ENCODE measurements at regions not wholly inside any gene's neighbourhood (a gene's known extent, or its start where the extent isn't known, plus 50 kb on each side); places are given as distances from the start of the nearest gene placed in this dataset.
A peak's percentile ranks its signal among the peaks of the same experiment; 100 is the strongest.

DNA sequence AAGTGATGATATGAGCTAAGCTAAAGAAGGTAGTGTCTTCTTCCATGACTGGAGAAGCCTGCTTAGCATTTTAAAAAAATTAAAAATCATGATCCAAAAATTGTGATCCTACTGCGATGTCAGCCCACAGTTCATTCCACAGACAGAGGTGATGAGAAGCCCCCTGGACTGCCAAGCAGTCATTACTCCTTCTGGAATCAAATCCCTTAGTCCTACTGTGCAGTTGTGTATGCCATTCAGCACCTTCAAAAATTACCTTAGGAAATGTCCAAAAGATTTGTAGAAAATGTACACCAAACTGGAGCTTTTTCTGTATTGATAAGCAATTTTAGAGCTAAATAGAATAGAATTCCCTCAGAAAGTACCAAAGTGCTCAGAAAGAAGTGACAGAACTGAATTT is 283.5 kb upstream of the NFE2L3 start:
- Histone ChIP-seq H3K27ac (no peak overlapping the region), H3K4me3 (no peak overlapping the region)

DNA sequence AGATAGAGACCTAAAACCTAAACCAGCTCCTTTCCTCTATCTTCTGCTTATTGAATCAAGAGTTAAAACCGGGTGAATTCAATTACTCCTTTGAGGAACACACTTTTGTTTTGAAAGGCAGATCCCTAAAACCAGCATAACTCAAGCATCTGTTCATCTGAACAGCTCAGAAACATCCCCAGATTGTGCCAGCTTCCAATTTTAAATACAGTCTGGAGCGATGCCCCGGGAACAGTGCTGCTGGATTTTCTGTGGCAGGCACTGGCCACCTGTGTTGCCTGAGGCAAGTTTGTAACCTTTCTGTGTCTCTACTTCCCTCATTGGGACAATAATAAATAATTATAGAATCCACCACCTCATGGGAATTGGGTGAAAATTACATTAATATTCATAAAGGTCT is 281.4 kb upstream of the NFE2L3 start:
- no peak overlapping the region for H3K27ac ChIP-seq
- no peak overlapping the region for H3K4me3 ChIP-seq

DNA sequence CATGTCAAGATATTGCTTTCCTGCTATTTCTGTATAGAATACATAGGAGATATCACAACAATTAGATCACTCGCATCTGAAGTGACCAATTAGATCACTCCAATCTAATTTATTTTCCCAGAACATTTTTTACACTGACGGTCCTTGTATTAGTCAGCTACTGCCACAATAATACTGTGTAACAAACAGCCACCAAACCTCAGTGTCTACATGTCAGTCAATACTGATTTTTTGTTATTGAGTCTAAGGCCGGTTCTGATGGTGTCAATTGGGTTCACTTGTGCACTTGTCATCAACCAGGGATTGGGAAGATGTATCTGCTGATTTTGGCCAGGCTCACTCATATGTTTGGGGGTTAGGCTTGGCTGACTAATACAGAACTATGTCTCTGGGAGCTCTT is 275.9 kb upstream of the NFE2L3 start:
- Histone ChIP-seq H3K4me3 (no peak overlapping the region), H3K27ac (no peak overlapping the region)

DNA sequence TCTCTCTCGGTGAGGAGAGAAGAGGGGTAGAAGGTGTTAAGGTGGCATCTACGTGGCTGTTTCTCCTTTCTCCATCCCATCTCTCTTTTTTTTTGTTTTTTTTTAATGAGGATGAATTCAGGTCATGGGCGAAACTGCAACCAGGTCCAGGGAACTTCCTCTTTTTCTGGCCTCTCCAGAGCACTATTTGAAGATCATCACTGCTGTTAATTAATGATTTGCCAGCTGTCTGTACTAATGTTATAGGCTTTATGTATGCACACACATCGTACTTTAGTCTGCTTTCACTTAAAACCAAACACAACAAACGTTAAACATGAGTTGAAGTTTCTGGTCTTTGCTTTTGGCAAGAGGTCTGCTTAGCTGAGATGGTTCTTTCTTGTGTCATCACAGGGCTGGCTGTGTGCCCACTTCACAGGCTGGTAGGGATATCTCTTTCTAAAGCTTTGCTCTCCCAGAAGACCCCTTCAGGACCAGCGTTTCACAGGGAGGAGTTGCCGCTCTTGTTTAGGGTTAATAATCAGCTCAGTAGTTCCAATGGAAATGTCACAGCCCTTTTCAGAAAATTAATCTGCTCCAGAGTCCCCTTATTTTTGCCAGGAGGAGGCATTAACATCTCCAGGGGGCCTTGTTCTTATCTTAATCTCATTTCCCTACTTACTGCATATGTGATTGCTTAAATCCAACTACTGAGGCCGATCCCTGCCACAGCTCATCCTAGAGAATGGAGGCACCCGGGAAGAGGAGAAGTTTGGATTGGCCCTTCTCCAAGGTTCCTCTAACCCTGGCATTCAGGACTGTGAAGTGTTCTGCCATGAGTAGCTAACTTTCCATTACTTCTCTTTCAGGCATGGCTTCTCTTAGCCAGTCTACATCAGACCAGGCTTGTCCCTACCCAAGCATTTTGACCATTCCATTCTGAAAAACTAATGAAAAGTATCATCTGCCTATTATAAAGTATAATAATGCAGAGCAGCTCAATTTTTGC is 273.9 kb upstream of the NFE2L3 start:
- no peak overlapping the region for H3K4me3 ChIP-seq
- H3K27ac ChIP-seq = no peak overlapping the region

DNA sequence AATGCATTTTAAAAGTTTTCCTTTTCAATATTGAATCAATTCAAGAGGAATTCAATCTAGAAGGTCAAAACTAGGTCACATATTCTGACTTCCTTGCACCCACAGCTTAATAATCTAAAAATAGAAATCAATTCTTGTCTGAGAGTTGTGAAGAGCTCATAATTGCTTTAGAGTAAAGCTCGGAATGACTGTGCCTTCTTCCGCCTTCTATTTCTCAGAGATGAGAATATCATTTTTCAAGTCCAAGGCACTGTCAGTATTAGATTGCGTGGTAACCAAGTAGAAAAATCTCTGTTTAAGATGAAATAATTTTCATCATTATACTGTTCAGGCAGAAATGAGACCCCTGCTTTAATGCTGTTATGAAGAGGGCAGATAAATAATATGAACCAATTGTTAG is 272.2 kb upstream of the NFE2L3 start:
- H3K4me3 ChIP-seq = no peak overlapping the region
- H3K27ac ChIP-seq = no peak overlapping the region

DNA sequence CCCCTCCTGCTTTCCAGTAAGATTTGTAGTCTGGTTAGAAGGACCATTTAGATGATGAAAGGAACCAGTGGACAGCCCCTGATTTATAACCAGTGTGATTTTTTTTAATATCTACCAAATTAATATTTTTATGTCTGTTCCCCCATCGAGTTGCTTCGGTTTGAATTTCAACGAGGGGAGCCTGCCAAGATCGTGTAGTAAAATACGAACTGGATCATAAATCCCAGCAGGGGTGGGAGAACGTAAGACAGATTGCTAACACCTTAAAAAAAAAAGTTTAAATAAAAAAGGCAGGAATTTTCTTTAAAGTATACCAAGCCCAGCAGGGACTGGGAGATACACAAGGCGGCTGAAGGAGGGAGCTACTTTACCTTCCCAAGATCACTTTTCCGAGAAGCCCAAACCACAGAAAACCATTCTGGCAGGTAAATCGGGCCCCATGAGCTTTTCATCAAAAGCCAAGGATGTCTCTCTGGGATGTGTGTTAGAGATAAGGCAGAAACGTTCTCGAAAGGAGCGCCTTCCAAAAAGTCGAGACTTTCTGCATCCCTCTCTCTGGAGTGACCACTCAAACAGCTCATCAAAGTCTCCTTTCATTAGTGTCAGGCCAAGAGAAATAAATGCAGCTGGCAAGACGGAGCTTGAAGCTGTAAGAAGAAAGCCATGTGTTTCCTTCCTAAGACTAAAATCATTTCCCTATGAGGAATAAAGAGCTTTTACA is 270.5 kb upstream of the NFE2L3 start:
- no peak overlapping the region for H3K4me3 ChIP-seq
- H3K27ac ChIP-seq = no peak overlapping the region

DNA sequence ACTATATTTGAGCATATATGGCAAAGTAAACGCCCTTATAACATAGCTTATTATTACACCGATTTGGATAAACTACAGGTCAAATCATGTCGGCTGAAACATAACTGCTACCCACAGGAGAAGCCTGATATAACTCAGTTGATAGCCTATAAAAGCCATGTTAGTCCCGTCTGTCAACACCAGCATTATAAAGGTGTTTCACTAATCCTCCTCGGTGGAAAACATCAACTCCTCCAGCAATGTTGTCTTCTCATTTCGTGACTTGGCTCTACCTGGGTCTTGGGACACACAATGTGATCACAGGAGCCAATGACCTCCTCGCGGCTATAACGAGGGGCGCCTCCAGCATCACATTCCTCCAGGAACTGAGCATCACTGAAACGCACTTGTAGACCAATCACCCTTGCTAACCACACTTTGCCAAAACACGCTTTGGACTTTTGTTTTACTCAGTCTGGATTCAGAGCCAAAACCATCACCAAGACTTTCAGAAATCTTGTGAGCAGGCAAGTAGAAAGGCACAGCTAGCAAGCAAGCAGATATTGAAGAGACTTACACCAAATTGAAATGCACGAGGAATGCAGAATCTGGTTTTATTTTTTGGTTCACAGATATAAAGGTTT is 269.7 kb upstream of the NFE2L3 start:
- H3K27ac ChIP-seq = no peak overlapping the region
- H3K4me3 ChIP-seq = no peak overlapping the region

DNA sequence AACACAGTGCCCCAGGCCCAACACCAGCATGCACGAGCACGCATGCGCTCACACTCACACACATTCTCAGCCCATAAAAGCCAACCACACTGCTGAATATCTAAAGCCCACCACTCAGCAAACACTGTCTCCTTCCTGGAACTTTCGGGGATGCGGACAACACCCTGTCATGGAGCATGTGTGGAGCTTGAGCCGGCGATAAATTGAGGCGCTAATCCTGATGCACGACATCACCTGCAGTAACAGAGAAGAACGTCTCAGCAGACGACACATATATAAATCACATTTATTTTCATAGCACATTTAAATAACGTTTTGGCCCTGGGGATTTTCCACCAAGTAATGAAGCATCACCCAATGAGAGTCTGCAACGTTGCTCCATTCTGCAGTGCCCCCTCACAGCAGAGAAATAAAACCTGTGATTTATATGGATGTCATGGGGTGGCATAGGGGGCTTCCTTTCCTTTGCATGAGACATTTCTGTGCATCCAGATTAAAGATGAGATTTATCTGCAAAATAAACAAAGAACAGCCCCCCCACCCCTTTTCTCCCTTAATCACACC is 267.7 kb upstream of the NFE2L3 start:
- Histone ChIP-seq H3K27ac (no peak overlapping the region), H3K4me3 (no peak overlapping the region)

DNA sequence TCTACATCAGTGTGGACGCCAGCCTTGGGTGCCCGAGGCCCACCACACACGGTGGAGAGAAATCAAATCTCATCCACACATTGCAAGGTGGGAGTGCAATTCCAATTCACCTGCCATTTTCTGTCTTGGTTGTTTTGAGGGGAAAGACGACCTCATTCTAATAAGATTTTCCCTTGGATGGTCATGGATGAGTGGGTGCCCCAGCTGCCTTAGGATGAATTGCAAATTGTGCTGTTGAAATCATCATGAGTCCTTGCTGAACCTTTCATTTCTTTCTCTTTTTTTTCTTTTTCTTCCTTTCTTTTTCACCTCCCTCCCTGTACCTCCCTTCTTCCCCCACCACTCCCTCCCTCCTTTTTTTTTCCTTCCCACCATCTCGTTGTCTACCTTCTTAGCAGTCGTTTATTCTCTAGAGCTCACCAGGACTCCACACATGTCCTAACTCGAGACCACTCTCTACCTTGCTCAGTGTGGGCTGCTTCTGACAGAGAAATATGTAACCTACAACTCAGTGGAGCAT is 266.9 kb upstream of the NFE2L3 start:
- no peak overlapping the region for H3K4me3 ChIP-seq
- no peak overlapping the region for H3K27ac ChIP-seq

DNA sequence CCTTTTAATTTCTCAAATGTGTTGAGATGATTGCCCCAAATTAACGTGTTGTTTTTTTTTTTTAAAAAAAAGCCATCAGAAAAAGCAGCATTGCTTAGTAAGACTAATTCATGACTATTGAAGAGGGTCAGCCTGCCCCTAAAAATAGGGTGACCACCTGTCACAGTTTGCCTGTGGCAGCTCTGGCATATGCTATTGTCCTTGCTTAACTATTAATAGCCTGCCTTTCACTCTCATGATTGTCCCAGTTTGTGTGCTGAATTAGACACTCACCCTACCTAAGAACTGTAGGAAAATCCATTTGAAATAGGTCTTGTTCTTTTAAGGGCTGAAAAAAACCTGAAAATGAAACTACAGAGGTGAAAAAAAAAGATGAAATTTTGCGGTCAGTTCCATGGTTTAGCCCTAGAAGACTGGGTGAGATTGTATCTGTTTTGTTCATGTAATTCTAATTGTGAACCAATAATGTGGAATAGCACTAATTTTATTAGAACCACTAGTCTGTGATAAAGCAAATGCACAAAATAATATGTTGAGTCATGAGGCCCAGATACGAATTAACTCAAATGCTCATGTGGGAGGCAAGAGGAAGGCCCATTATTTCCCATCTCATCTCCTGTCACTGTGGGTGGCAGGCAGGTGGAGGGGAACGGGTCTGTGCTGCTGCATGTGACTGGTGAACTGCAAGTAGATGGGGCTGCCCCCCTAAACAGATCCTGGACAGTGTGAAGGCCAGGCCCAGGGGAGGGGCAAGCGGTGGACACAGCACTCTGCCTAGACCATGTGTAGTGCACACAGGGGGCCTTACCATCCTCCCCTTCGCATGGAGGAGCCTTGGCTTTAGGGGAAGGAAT is 265.4 kb upstream of the NFE2L3 start:
- Histone ChIP-seq H3K4me3 (no peak overlapping the region), H3K27ac (no peak overlapping the region)

DNA sequence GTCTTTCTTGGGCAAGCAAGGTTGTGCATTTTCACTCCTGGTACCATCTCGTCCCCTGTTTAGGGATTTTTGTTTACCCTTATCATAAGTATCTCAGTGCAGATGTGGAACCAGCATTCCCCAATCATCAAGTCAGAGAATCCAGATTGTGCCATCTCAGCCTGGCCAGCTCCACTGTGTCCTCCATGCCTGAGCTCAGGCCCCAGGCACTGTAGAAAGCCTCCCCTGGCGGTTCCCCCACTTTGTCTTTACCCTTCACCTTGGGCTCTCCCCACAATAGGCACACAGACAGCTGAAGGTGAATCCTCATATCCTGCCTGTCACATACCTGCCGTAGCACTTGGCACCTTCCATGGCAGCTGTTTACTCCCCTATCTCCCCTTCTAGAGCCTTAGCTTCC is 264.7 kb upstream of the NFE2L3 start:
- no peak overlapping the region for H3K27ac ChIP-seq
- H3K4me3 ChIP-seq = no peak overlapping the region

DNA sequence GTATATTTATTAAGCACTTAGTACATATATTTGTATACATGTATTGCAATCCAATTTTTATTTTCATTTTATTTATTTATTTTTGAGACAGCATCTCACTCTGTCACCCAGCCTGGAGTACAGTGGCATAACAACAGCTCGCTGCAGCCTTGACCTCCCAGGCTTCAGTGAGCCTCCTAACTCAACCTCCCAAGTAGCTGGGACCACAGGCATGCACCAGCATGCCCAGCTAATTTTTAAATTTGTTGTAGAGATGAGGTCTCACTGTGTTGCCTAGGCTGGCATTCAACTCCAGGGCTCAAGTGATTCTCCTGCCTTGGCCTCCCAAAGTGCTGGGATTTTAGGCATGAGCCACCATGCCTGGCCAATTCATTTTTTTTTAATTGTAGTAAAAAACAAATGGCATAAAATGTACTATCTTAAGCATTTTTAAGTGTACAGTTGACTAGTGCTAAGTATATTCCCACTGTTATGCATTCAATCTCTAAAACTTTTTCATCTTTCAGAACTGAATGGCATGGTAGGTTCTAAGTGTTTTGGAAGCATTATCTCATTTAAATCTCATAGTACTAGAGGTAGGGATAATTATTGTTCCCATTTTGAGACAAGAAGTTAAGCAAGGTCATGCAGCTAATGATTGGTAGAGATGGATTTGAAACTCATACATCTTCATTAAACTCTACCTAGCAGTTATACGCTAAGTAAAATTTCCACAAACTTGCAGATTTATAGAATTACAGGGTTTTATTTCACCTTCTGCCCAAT is 264.0 kb upstream of the NFE2L3 start:
- Histone ChIP-seq H3K27ac (no peak overlapping the region), H3K4me3 (no peak overlapping the region)

DNA sequence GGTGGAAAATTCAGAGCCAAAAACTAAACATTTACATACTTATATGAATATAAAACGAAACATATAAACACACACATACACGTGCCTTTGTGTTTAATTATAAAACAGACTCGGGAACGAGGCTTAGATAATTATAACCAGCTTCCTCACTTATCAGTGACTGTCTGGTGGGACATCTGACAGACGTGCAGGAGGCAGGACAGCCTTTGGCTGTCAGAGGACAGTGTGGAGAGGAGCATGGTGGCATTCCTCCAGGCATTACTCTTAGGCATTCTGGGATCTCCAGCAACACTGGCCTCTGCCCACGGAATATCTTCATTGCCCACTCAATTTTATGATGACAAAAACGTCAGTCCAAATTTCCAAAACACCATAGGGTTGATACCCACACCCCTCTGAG is 262.2 kb upstream of the NFE2L3 start:
- Histone ChIP-seq H3K4me3 (no peak overlapping the region), H3K27ac (no peak overlapping the region)

DNA sequence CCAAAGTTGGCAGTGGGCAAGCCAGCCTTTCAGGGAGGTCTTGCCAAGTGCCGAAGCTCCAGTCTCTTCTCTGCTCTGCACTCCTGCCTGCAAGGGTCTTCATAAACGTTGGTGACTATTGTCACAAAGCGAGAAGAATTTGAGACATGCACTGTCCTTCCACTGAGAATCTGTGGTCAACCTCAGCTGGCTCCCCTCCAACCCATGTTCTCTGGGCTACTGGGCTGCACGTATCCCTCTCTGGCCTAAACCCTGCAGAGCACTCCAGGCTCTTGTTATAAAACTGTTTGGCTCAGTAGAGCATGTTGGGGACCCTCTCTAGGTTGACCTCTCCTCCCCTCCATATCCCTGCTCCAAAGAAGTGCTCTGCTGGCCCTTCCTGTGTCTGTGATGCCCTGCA is 260.4 kb upstream of the NFE2L3 start:
- Histone ChIP-seq H3K4me3 (no peak overlapping the region), H3K27ac (no peak overlapping the region)

DNA sequence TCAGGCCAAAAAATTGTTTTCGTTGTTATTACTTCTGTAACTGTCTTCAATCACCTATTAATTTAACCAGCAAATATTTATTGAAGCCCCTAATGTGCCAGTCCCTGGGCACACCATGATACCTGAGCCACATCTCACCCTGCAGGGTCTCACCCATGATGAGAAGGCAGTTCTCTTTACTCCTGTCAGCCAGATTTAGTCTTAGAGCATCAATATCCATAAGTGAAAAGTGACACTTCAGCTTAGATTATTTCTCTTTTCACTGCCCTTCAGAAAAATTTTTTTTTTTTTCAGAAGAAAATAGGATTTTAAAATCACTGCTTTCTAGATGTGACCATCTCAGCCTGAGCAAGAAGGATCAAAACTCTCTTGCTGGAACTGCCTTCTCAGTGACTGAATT is 258.6 kb upstream of the NFE2L3 start:
- H3K27ac ChIP-seq = peak overlapping the region in 1 of 21 experiments; percentile 74
- peak overlapping the region in 4 of 7 experiments; percentile 21 to 44 (median 32) for H3K4me3 ChIP-seq

DNA sequence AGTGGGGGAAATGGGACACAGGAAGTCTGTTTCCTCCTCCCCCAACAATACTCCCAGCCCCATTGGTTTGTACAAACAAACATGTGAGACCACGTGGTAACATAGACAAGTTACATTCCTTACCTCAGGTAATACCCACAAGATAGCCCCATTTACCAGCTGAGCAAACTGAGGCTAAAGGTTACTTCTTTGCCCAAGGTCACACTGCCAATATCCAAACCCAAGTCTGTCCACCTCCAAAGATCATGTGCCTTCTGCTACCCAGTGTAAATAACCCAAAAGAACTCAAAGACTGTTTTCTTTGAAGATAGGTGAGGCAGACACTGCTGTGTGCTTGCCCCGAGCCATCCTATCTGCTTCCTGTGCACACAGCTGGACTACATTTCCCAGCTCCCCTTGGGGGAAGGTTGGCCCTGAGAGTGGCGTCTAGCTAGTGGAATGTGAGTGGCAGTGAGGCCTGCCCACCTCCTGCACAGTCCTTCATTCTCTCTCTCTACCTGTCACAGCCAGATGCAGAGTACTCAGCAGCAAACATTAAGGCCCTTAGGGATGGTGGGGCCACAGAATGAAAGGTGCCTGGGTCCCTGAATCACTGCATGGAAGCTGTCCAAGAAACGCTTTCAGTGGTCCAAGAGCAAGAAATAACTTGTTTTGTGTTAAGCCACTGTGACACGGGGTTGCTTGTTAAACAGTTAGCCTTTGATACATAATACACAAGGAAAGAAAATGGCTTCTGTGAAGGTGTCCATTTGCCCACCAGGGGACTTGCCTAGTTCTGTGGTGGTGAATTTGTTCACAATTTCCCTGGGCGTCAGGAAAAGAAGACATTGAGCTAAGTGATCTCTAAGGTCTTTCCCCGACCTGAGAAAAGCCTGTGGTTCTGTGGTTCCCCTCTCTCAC is 257.7 kb upstream of the NFE2L3 start:
- no peak overlapping the region for H3K4me3 ChIP-seq
- no peak overlapping the region for H3K27ac ChIP-seq
